ENCODE measurements at regions not wholly inside any gene's neighbourhood (a gene's known extent, or its start where the extent isn't known, plus 50 kb on each side); places are given as distances from the start of the nearest gene placed in this dataset.

GRCh38 chr2:234322766-234323465 lies 174.0 kb downstream of the ARL4C start:
- TF ChIP-seq CTCF (IDR thresholded peaks at IDR 0.05) = no peak
- TF ChIP-seq POLR2A (IDR thresholded peaks at IDR 0.05) = no peak

All from prostate gland (tissue), 2 donors.